OCI-LY1 (cell line): ENCODE measurements at regions not wholly inside any gene's neighbourhood (a gene's known extent, or its start where the extent isn't known, plus 50 kb on each side); places are given as distances from the start of the nearest gene placed in this dataset.

Experiments
- EZH2 ChIP-seq: fragments of 200-600 bp; sonication (generic), shearing (Covaris generic); IDR thresholded peaks from 2 replicates; pipeline ENCODE4 v1.8.0; 2017; ENCODE audit warnings: borderline replicate concordance, mixed run types, mild to moderate bottlenecking, antibody characterized with exemption, low read length, moderate library complexity, mixed read lengths
- TF ChIP-seq, protein P1 (sequence below): fragments of 200-600 bp; sonication (generic), shearing (Covaris generic); IDR thresholded peaks from 2 replicates; pipeline ENCODE4 v1.5.1; 2017; ENCODE audit warnings: mild to moderate bottlenecking, antibody characterized with exemption, low read length, moderate library complexity, mixed read lengths

- TF ChIP-seq, protein P1, sequence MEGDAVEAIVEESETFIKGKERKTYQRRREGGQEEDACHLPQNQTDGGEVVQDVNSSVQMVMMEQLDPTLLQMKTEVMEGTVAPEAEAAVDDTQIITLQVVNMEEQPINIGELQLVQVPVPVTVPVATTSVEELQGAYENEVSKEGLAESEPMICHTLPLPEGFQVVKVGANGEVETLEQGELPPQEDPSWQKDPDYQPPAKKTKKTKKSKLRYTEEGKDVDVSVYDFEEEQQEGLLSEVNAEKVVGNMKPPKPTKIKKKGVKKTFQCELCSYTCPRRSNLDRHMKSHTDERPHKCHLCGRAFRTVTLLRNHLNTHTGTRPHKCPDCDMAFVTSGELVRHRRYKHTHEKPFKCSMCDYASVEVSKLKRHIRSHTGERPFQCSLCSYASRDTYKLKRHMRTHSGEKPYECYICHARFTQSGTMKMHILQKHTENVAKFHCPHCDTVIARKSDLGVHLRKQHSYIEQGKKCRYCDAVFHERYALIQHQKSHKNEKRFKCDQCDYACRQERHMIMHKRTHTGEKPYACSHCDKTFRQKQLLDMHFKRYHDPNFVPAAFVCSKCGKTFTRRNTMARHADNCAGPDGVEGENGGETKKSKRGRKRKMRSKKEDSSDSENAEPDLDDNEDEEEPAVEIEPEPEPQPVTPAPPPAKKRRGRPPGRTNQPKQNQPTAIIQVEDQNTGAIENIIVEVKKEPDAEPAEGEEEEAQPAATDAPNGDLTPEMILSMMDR = no peak
- no peak for TF ChIP-seq EZH2
Observed at GRCh38 chr1:157450106-157450505, 102.2 kb downstream of the FCRL5 start.
